GM21717 (cell line): ENCODE measurements at regions not wholly inside any gene's neighbourhood (a gene's known extent, or its start where the extent isn't known, plus 50 kb on each side); places are given as distances from the start of the nearest gene placed in this dataset.
"Not testable (repeated sequence)": the region's sequence is repeated elsewhere in the genome, so short reads cannot be mapped to it uniquely, and the experiment has no call there.

Source experiments
- ATAC-seq: cut with Tn5 transposase; IDR thresholded peaks from one replicate; pipeline ENCODE4 v1.9.1; 2021; ENCODE audit warnings: mild to moderate bottlenecking, moderate library complexity; ENCODE audit not compliant: unreplicated experiment

- no peak for ATAC-seq
Observed at GRCh38 chr4:79666875-79667274, 258.8 kb upstream of the GK2 start.

DNA sequence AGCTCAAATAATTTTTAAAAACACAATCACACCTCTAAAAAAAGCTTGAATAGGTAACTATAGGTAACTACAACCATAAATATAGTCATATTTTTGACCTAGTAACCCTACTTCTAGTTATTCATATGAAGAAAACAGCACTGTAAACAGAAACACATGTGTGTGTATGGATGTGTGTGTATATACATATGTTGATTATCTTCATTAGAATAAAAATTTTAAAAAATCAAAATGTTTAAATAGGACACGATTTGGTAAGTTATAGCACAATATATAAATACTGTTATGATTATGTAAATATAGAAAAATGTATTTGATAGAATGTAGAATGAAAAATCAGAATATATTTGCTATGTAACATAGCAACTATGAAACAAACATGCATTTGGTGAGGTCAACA is 258.1 kb upstream of the GK2 start:
- no peak for ATAC-seq

DNA sequence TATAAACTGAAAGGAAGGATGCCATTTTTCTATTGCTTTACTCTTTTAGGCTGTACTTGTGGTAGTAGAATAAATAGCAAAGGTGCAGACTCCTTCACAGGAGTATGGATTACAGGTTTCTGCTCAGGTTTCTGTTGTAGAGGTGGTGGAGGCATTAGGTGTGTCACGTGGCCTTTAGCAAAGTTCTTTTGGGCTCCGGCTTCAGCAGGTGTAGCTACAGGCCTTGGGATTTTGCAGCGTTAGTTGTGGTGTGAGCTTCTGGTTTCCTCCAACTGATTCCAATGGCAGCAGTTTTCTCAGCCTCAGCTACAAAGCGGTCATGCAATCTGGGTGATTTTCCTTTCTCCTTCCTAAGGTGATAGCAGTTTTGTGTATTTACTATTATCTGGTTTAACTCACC is 255.8 kb upstream of the GK2 start:
- ATAC-seq, result no peak

- ATAC-seq, result no peak
Observed at GRCh38 chr4:79663141-79663540, 255.1 kb upstream of the GK2 start.

GRCh38 chr4:79662651-79663050 is 254.6 kb upstream of the GK2 start:
- no peak for ATAC-seq

DNA sequence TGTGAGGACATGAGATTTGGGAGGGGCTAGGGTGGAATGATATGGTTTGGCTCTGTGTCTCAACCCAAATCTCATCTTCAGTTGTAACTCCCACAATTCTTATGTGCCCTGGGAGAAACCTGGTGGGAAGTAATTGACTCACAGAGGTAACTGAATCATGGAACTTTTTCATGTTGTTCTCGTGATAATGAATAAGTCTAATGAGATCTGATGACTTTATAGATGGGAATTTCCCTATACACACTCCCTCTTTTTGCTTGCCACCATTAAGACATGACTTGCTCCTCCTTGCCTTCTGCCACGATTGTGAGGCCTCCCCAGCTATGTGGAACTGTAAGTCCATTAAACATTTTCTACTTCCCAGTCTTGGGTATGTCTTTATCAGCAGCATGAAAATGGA is 253.2 kb upstream of the GK2 start:
- no peak for ATAC-seq

GRCh38 chr4:79659308-79659870 is 251.4 kb upstream of the GK2 start:
- not testable (repeated sequence) for ATAC-seq

GRCh38 chr4:79657379-79657778 is 249.4 kb upstream of the GK2 start:
- no peak for ATAC-seq

DNA sequence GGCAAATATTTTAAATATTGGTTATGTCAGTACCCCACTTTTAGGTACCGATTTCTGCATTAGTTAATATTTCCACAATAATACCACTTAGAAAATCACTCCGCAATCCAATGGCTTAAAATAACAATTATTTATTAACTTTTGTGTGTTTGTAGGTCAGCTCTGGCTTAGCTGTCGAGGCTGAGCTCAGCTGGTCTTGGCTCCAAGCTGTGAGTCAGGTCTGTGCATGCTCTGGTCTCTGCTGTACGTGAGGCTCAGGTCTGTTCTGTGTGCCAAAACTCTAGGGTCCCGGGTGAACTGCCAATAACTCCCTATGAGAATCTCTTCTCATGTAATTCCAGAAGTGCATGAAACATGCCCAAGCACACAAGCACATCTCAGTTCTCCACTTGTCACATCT is 245.8 kb upstream of the GK2 start:
- no peak for ATAC-seq

DNA sequence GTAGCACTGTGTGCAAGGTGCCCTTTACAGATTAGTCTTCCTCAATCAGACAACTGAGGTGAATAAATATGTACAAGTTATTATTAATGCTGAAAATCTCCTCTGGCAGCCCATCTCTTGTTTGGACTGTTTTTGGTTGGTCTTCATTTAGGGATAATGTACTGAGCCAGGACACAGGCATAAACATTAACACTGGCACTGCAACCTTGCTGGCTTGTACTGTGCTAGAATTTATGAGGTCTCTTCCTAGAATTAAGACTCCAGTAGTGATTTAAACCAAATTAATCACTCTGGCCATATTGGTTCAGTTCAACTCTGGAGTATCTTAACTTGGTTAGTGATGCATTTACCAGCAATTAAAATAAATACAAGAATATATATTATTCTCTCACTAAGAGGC is 244.7 kb upstream of the GK2 start:
- ATAC-seq, result no peak

DNA sequence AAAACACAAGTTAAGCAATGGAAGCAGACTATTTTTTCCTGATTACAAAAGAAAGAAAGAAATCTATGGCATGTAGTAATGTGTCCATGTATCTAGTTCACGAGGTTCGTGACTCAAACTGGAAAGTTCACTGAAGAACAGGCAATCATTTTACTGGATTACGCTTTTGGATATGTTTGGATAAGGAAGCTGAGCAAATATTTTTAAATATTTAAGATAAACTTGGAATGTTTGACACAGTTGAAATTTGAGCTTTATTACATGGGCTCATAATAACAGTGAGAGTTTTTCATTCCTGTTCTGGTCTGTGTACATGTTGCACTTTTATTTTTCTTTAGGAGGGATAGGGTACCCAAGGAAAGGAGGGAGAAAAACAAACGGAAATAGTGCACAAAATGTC is 244.2 kb upstream of the GK2 start:
- ATAC-seq, result no peak

DNA sequence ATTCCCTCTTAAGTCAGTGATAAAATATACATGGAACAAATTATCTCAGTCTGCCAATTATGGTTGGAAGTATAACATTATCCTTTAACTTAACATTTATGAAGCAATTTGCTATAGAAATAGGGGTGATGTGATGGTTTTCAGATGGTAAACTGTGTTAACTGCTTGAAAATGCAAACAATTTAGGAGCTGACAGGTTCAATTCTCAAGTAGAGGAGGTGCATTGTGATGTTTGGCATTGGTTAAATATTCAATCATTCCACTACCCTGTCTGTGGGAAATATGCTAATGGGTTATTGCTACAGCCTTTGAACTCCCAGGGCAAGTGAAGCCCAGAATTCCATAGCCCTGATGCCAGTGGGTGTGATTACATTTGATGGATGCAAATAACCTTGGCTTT is 243.4 kb upstream of the GK2 start:
- ATAC-seq, result no peak

- ATAC-seq, result no peak
Observed at GRCh38 chr4:79650794-79651431, 242.9 kb upstream of the GK2 start.

DNA sequence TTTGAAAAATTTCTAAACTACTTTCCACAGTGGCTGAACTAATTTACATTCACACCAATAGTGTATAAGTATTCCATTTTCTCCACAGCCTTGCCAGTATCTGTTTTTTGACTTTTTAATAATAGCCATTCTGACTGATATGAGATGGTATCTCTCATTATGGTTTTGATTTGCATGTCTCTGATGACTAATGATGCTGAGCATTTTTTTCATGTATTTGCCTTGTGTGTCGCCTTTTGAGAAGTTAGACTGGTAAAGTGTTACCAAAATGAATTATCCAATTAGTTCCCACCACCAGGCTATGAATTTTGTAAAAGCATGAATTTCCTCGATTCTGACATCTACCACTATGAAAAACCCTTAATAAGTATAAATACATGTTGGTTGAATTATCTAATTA is 242.2 kb upstream of the GK2 start:
- no peak for ATAC-seq

DNA sequence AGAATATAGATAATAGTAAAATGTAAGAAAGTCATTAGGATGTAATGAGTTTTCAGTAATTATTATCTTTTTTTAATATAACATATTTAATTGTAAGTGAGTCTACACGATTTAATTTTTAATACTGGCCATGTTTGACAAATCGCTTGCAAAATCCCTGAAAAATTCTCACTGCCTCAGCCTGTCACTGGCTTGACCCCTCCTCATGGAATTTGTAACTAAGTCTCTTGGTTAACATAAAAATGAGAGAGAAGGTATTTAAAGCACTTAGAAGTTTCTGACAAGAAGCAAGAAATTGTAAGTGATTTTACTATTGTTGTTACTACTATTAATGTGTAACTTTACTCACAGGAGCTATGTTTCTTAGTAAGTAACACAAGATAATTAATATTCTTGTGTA is 237.9 kb upstream of the GK2 start:
- ATAC-seq, result no peak

DNA sequence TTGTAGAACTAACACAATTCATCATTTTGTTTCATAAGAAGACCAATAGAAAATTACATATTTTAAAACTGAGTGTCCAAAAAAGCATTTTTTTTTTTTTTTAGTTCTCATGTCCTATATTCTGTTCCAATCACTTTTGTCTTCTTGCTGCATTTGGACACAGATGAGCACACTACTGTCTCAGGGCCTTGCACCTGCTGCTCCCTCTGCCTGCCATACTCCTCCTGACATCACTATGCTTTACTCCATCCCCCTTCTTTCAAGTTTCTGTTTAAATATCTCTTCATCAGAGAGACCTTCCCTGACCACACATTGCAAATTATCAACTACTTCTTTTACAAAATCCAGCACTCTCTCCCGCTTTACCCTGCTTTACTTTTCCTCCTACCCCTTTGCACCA is 230.7 kb upstream of the GK2 start:
- no peak for ATAC-seq

DNA sequence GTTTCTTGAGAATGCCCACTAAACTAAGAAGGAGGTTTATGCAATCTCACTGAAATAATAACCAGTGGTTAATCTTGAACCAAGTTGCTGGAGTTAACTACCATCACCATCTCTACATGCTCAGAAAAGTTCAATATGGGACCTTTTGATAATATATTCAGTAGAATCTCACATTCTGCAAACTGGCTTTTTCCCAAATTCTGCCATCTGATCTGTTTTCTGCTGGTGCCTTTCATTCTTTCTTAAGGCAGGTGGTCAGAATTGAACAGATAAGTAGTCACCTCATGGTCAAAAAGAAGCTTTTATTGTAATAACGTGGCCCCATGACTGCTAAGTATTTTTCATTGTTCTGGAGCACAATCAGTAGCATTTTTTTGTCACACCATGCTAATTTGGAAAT is 229.0 kb upstream of the GK2 start:
- no peak for ATAC-seq

DNA sequence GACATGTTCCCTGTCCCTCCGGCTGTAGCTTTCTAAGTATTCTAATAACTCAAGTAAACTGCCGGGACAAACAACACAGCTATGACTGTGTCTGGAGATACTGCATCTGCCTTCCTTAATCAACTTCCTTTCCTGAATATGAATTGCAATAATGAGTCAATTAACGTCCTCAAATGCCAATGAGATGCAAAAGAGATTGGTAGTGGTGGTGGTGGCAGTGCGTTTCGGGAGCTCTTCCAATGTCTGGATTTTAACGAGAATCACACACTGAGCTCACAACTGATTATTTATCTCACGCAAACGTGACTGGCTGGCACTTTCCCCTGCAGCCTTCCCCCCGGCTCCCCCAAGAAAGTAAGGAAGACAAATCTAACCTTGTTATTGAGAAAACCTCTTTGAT is 226.1 kb upstream of the GK2 start:
- ATAC-seq, result no peak

- no peak for ATAC-seq
Observed at GRCh38 chr4:79632114-79632513, 224.1 kb upstream of the GK2 start.

- no peak for ATAC-seq
Observed at GRCh38 chr4:79626611-79627010, 218.6 kb upstream of the GK2 start.

- ATAC-seq, result no peak
Observed at GRCh38 chr4:79626101-79626500, 218.1 kb upstream of the GK2 start.

DNA sequence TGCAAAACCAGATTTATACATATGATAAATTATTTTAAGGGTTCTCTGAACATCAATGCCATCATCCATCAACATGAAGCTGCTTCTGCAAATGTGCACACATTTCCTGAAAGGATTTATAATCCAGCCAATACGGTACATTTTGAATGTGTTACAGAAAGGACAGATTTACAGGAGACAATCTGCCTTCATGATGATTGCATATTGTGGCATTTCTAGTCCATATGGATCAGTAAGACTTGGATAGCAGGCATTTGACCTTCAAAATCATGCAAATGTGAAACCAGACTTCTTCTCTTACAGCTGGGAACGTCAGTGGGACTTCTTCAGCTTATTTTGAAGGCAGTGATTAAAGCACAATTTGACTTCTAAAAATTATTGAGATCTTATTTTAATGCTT is 217.3 kb upstream of the GK2 start:
- no peak for ATAC-seq
